ENCODE measurements at regions not wholly inside any gene's neighbourhood (a gene's known extent, or its start where the extent isn't known, plus 50 kb on each side); places are given as distances from the start of the nearest gene placed in this dataset.

DNA sequence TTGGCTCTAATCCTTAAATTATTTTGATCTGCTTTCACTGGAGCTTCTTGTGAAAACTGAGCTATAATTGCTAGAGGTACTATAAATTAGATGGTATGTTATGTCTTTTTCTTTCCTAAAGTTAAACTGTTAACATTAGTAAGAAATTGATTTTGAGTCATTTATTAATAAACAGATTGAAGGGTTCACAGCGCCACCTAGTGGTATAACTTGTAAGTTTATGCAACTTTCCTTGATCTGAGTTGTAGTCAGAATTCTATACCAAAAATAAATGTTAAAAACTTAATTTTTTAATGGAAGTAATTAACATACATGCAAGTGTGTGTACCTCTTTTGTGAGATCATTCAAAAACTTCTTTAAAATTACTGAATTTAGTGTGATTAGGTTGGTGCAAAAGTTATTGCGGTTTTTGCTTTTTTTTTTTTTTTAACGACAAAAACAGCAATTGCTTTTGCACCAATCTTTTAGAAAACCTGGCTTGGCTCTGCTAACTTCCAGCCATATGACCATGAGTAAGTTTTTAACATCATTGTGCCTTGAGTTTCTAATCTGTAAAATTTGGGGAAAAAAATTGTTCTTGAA lies 151.5 kb downstream of the CENPC start:
- intact Hi-C loops (cut with micrococcal nuclease; ENCODE audit: unreplicated experiment) (no loop called here), in situ Hi-C loops (cut with HindIII; ENCODE audit: extremely low pct_ligation_motif_present, low pct_unique_long_range_greater_than_20kb) (no loop called here)
- Histone ChIP-seq H3K9me3 (ENCODE audit: low read length) (no peaks in the 10 kb centered on the region), H4K20me1 (ENCODE audit: insufficient read depth, low read length) (no peaks in the 10 kb centered on the region), H3K9ac (ENCODE audit: insufficient read depth, low read depth, low read length) (no peak overlapping the region), H3K36me3 (replicated peaks in 1 of 2; ENCODE audit: control insufficient read depth in 1 of 2, insufficient read depth in 2 of 2, low read length in 2 of 2) (no peaks in the 10 kb centered on the region), H3K4me2 (ENCODE audit: low read depth, low read length) (no peak overlapping the region), H3K4me1 (ENCODE audit: insufficient read depth, low read length) (no peaks in the 10 kb centered on the region), H3K79me2 (ENCODE audit: insufficient read depth, low read length) (no peaks in the 10 kb centered on the region), H2AFZ (ENCODE audit: low read length) (no peak overlapping the region), H3K27me3 (ENCODE audit: control insufficient read depth in 1 of 2, insufficient read depth in 2 of 2, low read length in 2 of 2) (0 out of 5 replicates have a peak, but pooled peaks cover 0 to 3% of the 10 kb centered on the region in 2 experiments), H3K4me3 (replicated peaks in 1 of 3; ENCODE audit: insufficient read depth in 1 of 3, low read depth in 2 of 3, low read length in 3 of 3) (no peak overlapping the region), H3K27ac (ENCODE audit: extremely low read length, insufficient read depth, low read length) (no peak overlapping the region)
- ChIA-PET CTCF (ENCODE audit: low intra/inter-chr PET ratio, low total read pairs) (no interaction called here), POLR2A (no interaction called here)
- BruUV-seq (replicated peaks), result no TSS peak
- WGBS (ENCODE audit: low lambda C conversion rate), result 45% methylated on average over 3 of the region's 3 CpGs
- TF ChIP-seq, protein P1, sequence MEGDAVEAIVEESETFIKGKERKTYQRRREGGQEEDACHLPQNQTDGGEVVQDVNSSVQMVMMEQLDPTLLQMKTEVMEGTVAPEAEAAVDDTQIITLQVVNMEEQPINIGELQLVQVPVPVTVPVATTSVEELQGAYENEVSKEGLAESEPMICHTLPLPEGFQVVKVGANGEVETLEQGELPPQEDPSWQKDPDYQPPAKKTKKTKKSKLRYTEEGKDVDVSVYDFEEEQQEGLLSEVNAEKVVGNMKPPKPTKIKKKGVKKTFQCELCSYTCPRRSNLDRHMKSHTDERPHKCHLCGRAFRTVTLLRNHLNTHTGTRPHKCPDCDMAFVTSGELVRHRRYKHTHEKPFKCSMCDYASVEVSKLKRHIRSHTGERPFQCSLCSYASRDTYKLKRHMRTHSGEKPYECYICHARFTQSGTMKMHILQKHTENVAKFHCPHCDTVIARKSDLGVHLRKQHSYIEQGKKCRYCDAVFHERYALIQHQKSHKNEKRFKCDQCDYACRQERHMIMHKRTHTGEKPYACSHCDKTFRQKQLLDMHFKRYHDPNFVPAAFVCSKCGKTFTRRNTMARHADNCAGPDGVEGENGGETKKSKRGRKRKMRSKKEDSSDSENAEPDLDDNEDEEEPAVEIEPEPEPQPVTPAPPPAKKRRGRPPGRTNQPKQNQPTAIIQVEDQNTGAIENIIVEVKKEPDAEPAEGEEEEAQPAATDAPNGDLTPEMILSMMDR (CRISPR knock-in tag; IDR thresholded peaks at IDR 0.05), result peak; percentile 46
- TF ChIP-seq, protein P2, sequence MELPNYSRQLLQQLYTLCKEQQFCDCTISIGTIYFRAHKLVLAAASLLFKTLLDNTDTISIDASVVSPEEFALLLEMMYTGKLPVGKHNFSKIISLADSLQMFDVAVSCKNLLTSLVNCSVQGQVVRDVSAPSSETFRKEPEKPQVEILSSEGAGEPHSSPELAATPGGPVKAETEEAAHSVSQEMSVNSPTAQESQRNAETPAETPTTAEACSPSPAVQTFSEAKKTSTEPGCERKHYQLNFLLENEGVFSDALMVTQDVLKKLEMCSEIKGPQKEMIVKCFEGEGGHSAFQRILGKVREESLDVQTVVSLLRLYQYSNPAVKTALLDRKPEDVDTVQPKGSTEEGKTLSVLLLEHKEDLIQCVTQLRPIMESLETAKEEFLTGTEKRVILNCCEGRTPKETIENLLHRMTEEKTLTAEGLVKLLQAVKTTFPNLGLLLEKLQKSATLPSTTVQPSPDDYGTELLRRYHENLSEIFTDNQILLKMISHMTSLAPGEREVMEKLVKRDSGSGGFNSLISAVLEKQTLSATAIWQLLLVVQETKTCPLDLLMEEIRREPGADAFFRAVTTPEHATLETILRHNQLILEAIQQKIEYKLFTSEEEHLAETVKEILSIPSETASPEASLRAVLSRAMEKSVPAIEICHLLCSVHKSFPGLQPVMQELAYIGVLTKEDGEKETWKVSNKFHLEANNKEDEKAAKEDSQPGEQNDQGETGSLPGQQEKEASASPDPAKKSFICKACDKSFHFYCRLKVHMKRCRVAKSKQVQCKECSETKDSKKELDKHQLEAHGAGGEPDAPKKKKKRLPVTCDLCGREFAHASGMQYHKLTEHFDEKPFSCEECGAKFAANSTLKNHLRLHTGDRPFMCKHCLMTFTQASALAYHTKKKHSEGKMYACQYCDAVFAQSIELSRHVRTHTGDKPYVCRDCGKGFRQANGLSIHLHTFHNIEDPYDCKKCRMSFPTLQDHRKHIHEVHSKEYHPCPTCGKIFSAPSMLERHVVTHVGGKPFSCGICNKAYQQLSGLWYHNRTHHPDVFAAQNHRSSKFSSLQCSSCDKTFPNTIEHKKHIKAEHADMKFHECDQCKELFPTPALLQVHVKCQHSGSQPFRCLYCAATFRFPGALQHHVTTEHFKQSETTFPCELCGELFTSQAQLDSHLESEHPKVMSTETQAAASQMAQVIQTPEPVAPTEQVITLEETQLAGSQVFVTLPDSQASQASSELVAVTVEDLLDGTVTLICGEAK (IDR thresholded peaks at IDR 0.05), result peak; percentile 61; the same call in 1 of the 2 replicates
- TF ChIP-seq, protein P2 (CRISPR knock-in tag; IDR thresholded peaks at IDR 0.05), result no peak
- TF ChIP-seq POLR2A (IDR thresholded peaks at IDR 0.05; ENCODE audit: insufficient read depth in 1 of 2, low read depth in 2 of 2, low read length in 2 of 2), result no peak
- TF ChIP-seq, protein P3, sequence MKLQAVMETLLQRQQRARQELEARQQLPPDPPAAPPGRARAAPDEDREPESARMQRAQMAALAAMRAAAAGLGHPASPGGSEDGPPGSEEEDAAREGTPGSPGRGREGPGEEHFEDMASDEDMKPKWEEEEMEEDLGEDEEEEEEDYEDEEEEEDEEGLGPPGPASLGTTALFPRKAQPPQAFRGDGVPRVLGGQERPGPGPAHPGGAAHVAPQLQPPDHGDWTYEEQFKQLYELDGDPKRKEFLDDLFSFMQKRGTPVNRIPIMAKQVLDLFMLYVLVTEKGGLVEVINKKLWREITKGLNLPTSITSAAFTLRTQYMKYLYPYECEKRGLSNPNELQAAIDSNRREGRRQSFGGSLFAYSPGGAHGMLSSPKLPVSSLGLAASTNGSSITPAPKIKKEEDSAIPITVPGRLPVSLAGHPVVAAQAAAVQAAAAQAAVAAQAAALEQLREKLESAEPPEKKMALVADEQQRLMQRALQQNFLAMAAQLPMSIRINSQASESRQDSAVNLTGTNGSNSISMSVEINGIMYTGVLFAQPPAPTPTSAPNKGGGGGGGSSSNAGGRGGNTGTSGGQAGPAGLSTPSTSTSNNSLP (IDR thresholded peaks at IDR 0.05; ENCODE audit: low read depth, low read length), result peak; percentile 86
- TF ChIP-seq MEF2D (CRISPR knock-in tag; IDR thresholded peaks at IDR 0.05), result no peak
- 0 out of 2 replicates have a peak, but pooled peaks have one; percentile 6 for TF ChIP-seq CEBPG (CRISPR knock-in tag; IDR thresholded peaks at IDR 0.05)
- TF ChIP-seq STAG1 (CRISPR knock-in tag; IDR thresholded peaks at IDR 0.05), result peak; percentile 22; the same call in 1 of the 2 replicates
- ATAC-seq, result no peak
- FAIRE-seq, result no peak
- peak; percentile 15 for DNase-seq (ENCODE audit: low spot score)

Measured in HepG2 (cell line).